BLaER1 treated with 17β-estradiol and CSF1 and Interleukin-3, amounts not matched to agents 10 nM and 100 nM (cell line): ENCODE measurements at regions not wholly inside any gene's neighbourhood (a gene's known extent, or its start where the extent isn't known, plus 50 kb on each side); places are given as distances from the start of the nearest gene placed in this dataset.
"Not testable (repeated sequence)": the region's sequence is repeated elsewhere in the genome, so short reads cannot be mapped to it uniquely, and the experiment has no call there.

Source experiments
- H3K27ac ChIP-seq, 11 experiments: shearing (Covaris generic); formaldehyde crosslinking; 2 replicates each; pipeline ENCODE4 v1.8.1; 2022
- H3K27me3 ChIP-seq, 11 experiments: shearing (Covaris generic); formaldehyde crosslinking; 2 replicates each; pipeline ENCODE4 v1.8.1; 2022
- H3K36me3 ChIP-seq, 11 experiments: shearing (Covaris generic); formaldehyde crosslinking; 2 replicates each; pipeline ENCODE4 v1.8.1; 2022
- H3K4me1 ChIP-seq, 10 experiments: shearing (Covaris generic); formaldehyde crosslinking; 2 replicates each; pipeline ENCODE4 v1.8.1; 2022
- H3K4me2 ChIP-seq, 11 experiments: shearing (Covaris generic); formaldehyde crosslinking; 2 replicates each; pipeline ENCODE4 v1.8.1; 2022
- H3K4me3 ChIP-seq, 10 experiments: shearing (Covaris generic); formaldehyde crosslinking; 2 replicates each; pipeline ENCODE4 v1.8.1; 2022
- H3K9ac ChIP-seq, 11 experiments: shearing (Covaris generic); formaldehyde crosslinking; 2 replicates each; pipeline ENCODE4 v1.8.1; 2022
- H3K9me3 ChIP-seq, 11 experiments: shearing (Covaris generic); formaldehyde crosslinking; replicated peaks in 1 of 11; 2 replicates each; pipeline ENCODE4 v1.8.1; 2022
- H4K20me1 ChIP-seq, 11 experiments: shearing (Covaris generic); formaldehyde crosslinking; 2 replicates each; pipeline ENCODE4 v1.8.1; 2022
- Cebpa-rat ChIP-seq, 11 experiments: shearing (Covaris generic); IDR thresholded peaks; 2 replicates each; pipeline ENCODE4 v1.8.1; 2022

DNA sequence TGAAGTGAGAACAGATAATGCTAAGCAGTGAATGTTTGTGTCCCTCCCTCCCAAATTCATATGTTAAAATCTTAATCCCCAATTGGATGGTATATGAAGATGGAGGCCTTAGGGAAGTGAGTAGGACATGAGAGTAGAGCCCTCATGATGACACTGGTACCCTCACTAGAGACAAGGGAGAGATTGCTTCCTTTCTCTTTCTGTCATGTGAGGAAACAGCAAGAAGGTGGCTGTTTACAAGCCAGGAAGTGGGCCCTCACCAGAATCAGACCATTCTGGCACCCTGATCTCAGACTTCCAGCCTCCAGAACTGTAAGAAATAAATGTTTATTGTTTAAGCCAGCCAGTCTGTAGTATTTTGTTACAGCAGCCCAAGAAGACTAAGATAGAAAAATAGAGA, 209.5 kb downstream of the SATB1 start:
- no peak for TF ChIP-seq Cebpa-rat (IDR thresholded peaks at IDR 0.05)
- Histone ChIP-seq H3K27me3 (no peaks in the 10 kb centered on the region), H3K9me3 (peaks cover 0 to 31% (median 22%) of the 10 kb centered on the region in 11 experiments; a peak in 18 of 22 replicates), H3K27ac (peak overlapping the region in 4 of 11 experiments; percentile 16 to 41 (median 22); a peak in 3 of 22 replicates), H4K20me1 (no peaks in the 10 kb centered on the region), H3K4me1 (peaks cover 5 to 50% (median 34%) of the 10 kb centered on the region in 10 experiments; a peak in 19 of 20 replicates), H3K4me2 (peak overlapping the region in 3 of 11 experiments; percentile 12 to 25 (median 16); a peak in 2 of 22 replicates), H3K36me3 (0 out of 22 replicates have a peak, but pooled peaks cover 0 to 5% (median 0%) of the 10 kb centered on the region in 11 experiments), H3K9ac (no peak overlapping the region), H3K4me3 (no peak overlapping the region)

DNA sequence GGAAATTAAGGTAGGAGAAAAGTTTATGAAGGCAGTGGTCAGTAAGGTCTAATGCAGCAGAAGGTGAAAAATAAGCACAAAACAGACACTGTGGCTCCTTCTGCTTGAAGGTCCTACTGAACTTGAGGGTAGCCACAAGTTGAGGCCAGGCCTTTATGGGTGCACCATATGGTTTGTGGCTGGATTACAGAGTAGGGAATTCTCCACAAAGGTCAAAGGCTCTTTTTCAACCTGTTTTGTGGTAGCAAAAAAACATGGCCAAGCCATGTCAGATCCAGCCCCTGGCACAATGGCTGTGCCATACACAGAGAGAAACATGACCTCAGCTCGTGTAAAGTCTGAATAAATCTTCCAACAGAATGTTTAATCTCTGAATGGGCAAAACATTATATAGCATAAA, 214.0 kb downstream of the SATB1 start:
- no peak overlapping the region for H3K4me3 ChIP-seq
- H3K9me3 ChIP-seq: peaks cover 0 to 31% (median 17%) of the 10 kb centered on the region in 11 experiments; a peak in 18 of 22 replicates
- no peaks in the 10 kb centered on the region for H4K20me1 ChIP-seq
- H3K27me3 ChIP-seq: no peaks in the 10 kb centered on the region
- H3K27ac ChIP-seq: no peak overlapping the region
- no peak overlapping the region for H3K9ac ChIP-seq
- H3K4me1 ChIP-seq: peaks cover 19 to 43% (median 33%) of the 10 kb centered on the region in 10 experiments
- no peak for TF ChIP-seq Cebpa-rat (IDR thresholded peaks at IDR 0.05)
- no peak overlapping the region for H3K4me2 ChIP-seq
- H3K36me3 ChIP-seq: no peaks in the 10 kb centered on the region

GRCh38 chr3:18208856-18209255, 216.3 kb downstream of the SATB1 start:
- peak overlapping the region; percentile 2 to 87 (median 79); a peak in 20 of 22 replicates for H3K27ac ChIP-seq
- peak overlapping the region; percentile 47 to 78 (median 69) for H3K4me2 ChIP-seq
- H3K9me3 ChIP-seq: peaks cover 0 to 28% (median 14%) of the 10 kb centered on the region in 11 experiments; a peak in 11 of 22 replicates

GRCh38 chr3:18208091-18208490, 217.0 kb downstream of the SATB1 start:
- TF ChIP-seq Cebpa-rat (IDR thresholded peaks at IDR 0.05): no peak
- H3K27me3 ChIP-seq: no peaks in the 10 kb centered on the region
- peak overlapping the region; percentile 47 to 78 (median 69) for H3K4me2 ChIP-seq
- peak overlapping the region in 7 of 11 experiments; percentile 16 to 61 (median 59); a peak in 12 of 22 replicates for H3K9ac ChIP-seq
- peaks cover 0 to 28% (median 14%) of the 10 kb centered on the region in 11 experiments; a peak in 11 of 22 replicates for H3K9me3 ChIP-seq
- no peaks in the 10 kb centered on the region for H4K20me1 ChIP-seq
- H3K4me3 ChIP-seq: no peak overlapping the region
- H3K27ac ChIP-seq: peak overlapping the region; percentile 2 to 87 (median 79); a peak in 20 of 22 replicates
- no peaks in the 10 kb centered on the region for H3K36me3 ChIP-seq
- peaks cover 19 to 30% (median 24%) of the 10 kb centered on the region in 10 experiments for H3K4me1 ChIP-seq

More at GRCh38 chr3:18208856-18209255, 216.3 kb downstream of the SATB1 start:
- Histone ChIP-seq H3K27me3 (no peaks in the 10 kb centered on the region), H3K4me3 (no peak overlapping the region), H3K4me1 (peaks cover 19 to 33% (median 27%) of the 10 kb centered on the region in 10 experiments), H4K20me1 (no peaks in the 10 kb centered on the region), H3K36me3 (no peaks in the 10 kb centered on the region), H3K9ac (peak overlapping the region in 7 of 11 experiments; percentile 24 to 61 (median 59); a peak in 12 of 22 replicates)
- TF ChIP-seq Cebpa-rat (IDR thresholded peaks at IDR 0.05): no peak

DNA sequence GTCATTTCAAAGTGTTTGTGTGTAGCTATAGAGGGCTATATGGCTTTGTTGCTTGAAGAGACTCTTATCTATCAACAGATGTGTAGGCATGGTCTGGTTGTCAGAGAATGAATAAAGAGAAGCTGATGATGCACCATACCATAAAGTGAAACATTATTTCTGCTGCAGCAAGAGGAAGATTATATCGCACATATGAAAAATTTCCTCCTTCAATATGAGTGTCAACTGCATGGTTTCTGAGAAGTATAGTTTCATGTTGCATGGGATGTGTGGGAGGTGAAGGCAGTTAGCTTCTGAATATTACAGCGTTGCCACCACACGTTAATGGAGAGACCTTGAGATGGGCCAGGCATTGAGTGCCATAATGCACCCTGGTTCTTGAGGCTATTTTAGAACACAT, 217.9 kb downstream of the SATB1 start:
- no peak for TF ChIP-seq Cebpa-rat (IDR thresholded peaks at IDR 0.05)
- Histone ChIP-seq H3K36me3 (no peaks in the 10 kb centered on the region), H3K27ac (peak overlapping the region in 7 of 11 experiments; percentile 72 to 87 (median 83); a peak in 6 of 22 replicates), H3K4me3 (no peak overlapping the region), H4K20me1 (no peaks in the 10 kb centered on the region), H3K27me3 (no peaks in the 10 kb centered on the region), H3K9ac (no peak overlapping the region), H3K4me1 (peaks cover 19 to 30% (median 24%) of the 10 kb centered on the region in 10 experiments), H3K4me2 (peak overlapping the region in 1 of 11 experiments; percentile 70; a peak in 2 of 22 replicates), H3K9me3 (peaks cover 0 to 28% (median 14%) of the 10 kb centered on the region in 11 experiments; a peak in 12 of 22 replicates)

- peaks cover 19 to 30% (median 24%) of the 10 kb centered on the region in 10 experiments for H3K4me1 ChIP-seq
- not testable (repeated sequence) for H3K4me3 ChIP-seq, H3K9ac ChIP-seq, H3K27ac ChIP-seq, H3K36me3 ChIP-seq, H3K4me2 ChIP-seq, H4K20me1 ChIP-seq, H3K27me3 ChIP-seq
- peaks cover 12 to 36% (median 21%) of the 10 kb centered on the region in 11 experiments; a peak in 19 of 22 replicates for H3K9me3 ChIP-seq
These were observed 219.4 kb downstream of the SATB1 start for GRCh38 chr3:18205701-18206100.

DNA sequence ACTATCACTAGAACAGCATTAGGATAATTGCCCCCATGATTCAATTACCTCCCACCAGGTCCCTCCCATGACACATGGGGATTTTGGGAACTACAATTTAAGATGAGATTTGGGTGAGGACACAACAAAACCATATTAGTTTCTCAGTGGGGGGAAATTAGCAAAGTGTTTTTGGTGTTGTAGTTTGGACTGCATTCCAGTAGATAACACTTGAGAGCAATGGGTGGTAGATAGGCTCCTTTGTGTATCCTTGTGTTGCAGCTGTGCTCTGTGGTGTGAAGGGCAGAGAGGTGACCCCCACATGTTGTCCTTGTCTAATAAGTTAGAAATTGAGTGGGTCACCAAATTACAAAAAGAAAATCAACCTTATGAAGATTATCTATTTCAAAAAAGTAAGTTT, 223.8 kb downstream of the SATB1 start:
- H3K27me3 ChIP-seq: no peaks in the 10 kb centered on the region
- no peak overlapping the region for H3K4me3 ChIP-seq
- TF ChIP-seq Cebpa-rat (IDR thresholded peaks at IDR 0.05): no peak
- no peak overlapping the region for H3K9ac ChIP-seq
- no peaks in the 10 kb centered on the region for H3K4me1 ChIP-seq
- H3K9me3 ChIP-seq: peaks cover 46 to 63% (median 56%) of the 10 kb centered on the region in 11 experiments
- H3K4me2 ChIP-seq: no peak overlapping the region
- peaks cover 0 to 4% (median 0%) of the 10 kb centered on the region in 11 experiments; a peak in 2 of 22 replicates for H3K36me3 ChIP-seq
- H4K20me1 ChIP-seq: no peaks in the 10 kb centered on the region
- no peak overlapping the region for H3K27ac ChIP-seq

DNA sequence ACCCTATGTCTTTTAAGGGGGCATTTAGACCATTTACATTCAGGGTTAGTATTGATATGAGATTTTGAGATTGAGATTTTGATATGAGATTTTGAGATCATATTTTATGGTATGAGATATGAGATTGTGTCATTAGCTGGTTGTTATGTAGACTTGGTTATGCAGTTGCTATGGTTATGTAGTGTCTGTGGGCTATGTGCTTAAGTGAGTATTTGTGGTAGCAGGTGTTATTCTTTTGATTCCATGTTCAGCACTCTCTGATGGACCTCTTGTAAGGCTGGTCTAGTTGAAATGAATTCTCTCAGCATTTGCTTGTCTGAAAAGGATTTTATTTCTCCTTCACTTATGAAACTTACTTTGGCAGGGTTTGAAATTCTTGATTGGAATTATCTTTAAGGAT, 225.4 kb downstream of the SATB1 start:
- Histone ChIP-seq H3K9ac (no peak overlapping the region), H3K27ac (no peak overlapping the region), H3K4me2 (no peak overlapping the region), H3K4me1 (no peaks in the 10 kb centered on the region; a peak in 1 of 20 replicates), H3K36me3 (peaks cover 0 to 7% (median 0%) of the 10 kb centered on the region in 11 experiments; a peak in 3 of 22 replicates), H3K27me3 (no peaks in the 10 kb centered on the region), H3K4me3 (no peak overlapping the region), H3K9me3 (peaks cover 59 to 72% (median 66%) of the 10 kb centered on the region in 11 experiments), H4K20me1 (no peaks in the 10 kb centered on the region)
- no peak for TF ChIP-seq Cebpa-rat (IDR thresholded peaks at IDR 0.05)

DNA sequence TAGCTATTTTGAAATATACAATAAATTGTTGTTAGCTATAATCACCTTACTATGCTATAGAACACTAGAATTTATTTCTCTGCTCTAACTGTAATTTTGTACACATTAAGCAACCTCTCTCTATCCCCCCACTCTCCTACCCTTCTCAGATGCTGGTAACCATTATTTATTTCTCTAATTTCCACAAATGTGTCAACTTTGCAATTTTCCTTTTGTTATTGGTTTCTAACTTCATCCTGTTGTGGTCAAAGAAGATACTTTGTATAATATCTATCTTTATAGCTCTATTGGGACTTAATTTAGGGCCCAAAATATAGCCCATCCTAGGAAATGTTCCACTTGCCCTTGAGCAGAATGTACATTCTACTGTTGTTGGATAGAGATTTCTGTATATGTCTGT, 229.3 kb downstream of the SATB1 start:
- H3K9ac ChIP-seq: no peak overlapping the region
- no peak overlapping the region for H3K27ac ChIP-seq
- H3K27me3 ChIP-seq: no peaks in the 10 kb centered on the region
- peaks cover 0 to 10% (median 1%) of the 10 kb centered on the region in 10 experiments; a peak in 14 of 20 replicates for H3K4me1 ChIP-seq
- no peak for TF ChIP-seq Cebpa-rat (IDR thresholded peaks at IDR 0.05)
- no peak overlapping the region for H3K4me2 ChIP-seq
- no peaks in the 10 kb centered on the region for H4K20me1 ChIP-seq
- no peak overlapping the region for H3K4me3 ChIP-seq
- H3K9me3 ChIP-seq: peaks cover 50 to 71% (median 66%) of the 10 kb centered on the region in 11 experiments
- H3K36me3 ChIP-seq: peaks cover 0 to 8% (median 0%) of the 10 kb centered on the region in 11 experiments; a peak in 2 of 22 replicates
